ENCODE measurements at regions not wholly inside any gene's neighbourhood (a gene's known extent, or its start where the extent isn't known, plus 50 kb on each side); places are given as distances from the start of the nearest gene placed in this dataset.
"Not testable (repeated sequence)": the region's sequence is repeated elsewhere in the genome, so short reads cannot be mapped to it uniquely, and the experiment has no call there.

DNA sequence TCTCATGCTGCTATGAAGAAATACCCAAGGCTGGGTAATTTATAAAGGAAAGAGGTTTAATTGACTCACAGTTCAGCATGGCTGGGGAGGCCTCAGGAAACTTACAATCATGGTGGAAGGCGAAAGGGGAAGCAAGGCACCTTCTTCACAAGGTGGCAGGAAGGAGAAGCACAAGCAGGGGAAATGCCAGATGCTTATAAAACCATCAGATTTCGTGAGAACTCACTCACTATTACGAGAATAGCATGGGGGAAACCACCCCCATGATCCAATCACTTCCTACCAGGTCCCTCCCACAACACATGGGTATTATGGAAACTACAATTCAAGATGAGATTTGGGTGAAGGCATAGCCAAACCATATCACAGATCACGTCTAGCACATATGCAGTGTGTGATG, 61.8 kb upstream of the MARCKS start:
- not testable (repeated sequence) for H4K91ac ChIP-seq (ENCODE audit: low read length); DNase-seq

DNA sequence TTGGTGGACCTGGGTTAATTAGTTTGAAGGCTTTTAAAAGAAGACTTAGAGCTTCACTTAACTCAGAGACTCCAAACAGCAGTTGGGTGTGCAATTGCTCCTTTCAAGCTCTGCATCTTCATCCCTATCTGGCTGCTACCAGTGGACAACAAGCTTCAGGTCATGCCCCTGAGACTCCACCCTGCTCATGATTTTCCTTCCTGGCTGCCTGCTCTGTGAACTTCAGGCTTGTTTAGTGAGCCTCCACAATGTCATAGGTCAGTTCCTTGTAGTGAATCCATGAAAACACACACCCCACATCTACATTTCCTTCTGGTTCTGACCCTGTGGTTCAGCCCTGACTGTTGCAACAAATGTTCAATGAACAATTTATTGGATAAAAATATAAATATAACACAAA, 61.1 kb upstream of the MARCKS start:
- DNase-seq = no peak
- Histone ChIP-seq H2BK120ac (ENCODE audit: low read depth, low read length) (no peak overlapping the region), H3K4me2 (ENCODE audit: low read length, poor library complexity, severe bottlenecking) (no peak overlapping the region), H2BK5ac (ENCODE audit: low read depth, low read length, poor library complexity, severe bottlenecking) (no peak overlapping the region), H3K9ac (ENCODE audit: low read length) (no peak overlapping the region), H3K4me3 (ENCODE audit: insufficient read depth in 1 of 2, low read depth in 1 of 2, low read length in 2 of 2) (no peak overlapping the region), H3K18ac (ENCODE audit: low read depth in 1 of 2, low read length in 2 of 2) (no peak overlapping the region), H2BK15ac (ENCODE audit: low read depth, poor library complexity, severe bottlenecking) (no peak overlapping the region), H2AFZ (ENCODE audit: low read depth, low read length) (no peak overlapping the region), H4K8ac (ENCODE audit: low read length) (no peak overlapping the region), H3K27ac (ENCODE audit: low read length, poor library complexity, severe bottlenecking) (no peak overlapping the region), H2AK5ac (ENCODE audit: low read length, severe bottlenecking) (no peak overlapping the region), H3K27me3 (ENCODE audit: control insufficient read depth in 1 of 2, insufficient read depth in 1 of 2, low read length in 2 of 2) (no peaks in the 10 kb centered on the region), H3K36me3 (ENCODE audit: control insufficient read depth in 1 of 2, insufficient read depth in 2 of 2, low read depth in 1 of 2, low read length in 2 of 2) (no peaks in the 10 kb centered on the region), H3K4ac (ENCODE audit: low read depth in 1 of 2, low read length in 2 of 2) (no peak overlapping the region), H3K4me1 (ENCODE audit: control insufficient read depth, insufficient read depth, low read depth, low read length) (no peaks in the 10 kb centered on the region), H3K14ac (ENCODE audit: low read length in 2 of 2) (no peak overlapping the region), H2BK12ac (ENCODE audit: low read length in 2 of 2) (no peak overlapping the region), H4K91ac (ENCODE audit: low read length) (no peak overlapping the region), H3K23ac (ENCODE audit: low read length in 2 of 2) (no peak overlapping the region), H3K79me1 (replicated peaks; ENCODE audit: low read length, poor library complexity, severe bottlenecking) (no peaks in the 10 kb centered on the region), H3K9me3 (ENCODE audit: control insufficient read depth, low read length) (no peaks in the 10 kb centered on the region)

More for the DNA sequence above, 61.8 kb upstream of the MARCKS start:
- H3K4ac ChIP-seq (ENCODE audit: low read depth in 1 of 2, low read length in 2 of 2); H2BK120ac ChIP-seq (ENCODE audit: low read depth, low read length); H3K18ac ChIP-seq (ENCODE audit: low read depth in 1 of 2, low read length in 2 of 2); H4K8ac ChIP-seq (ENCODE audit: low read length); H3K27ac ChIP-seq (ENCODE audit: low read length, poor library complexity, severe bottlenecking); H3K4me2 ChIP-seq (ENCODE audit: low read length, poor library complexity, severe bottlenecking); H3K9ac ChIP-seq (ENCODE audit: low read length); H2AFZ ChIP-seq (ENCODE audit: low read depth, low read length); H3K14ac ChIP-seq (ENCODE audit: low read length in 2 of 2); H2BK15ac ChIP-seq (ENCODE audit: low read depth, poor library complexity, severe bottlenecking); H3K4me1 ChIP-seq (ENCODE audit: control insufficient read depth, insufficient read depth, low read depth, low read length); H3K27me3 ChIP-seq (ENCODE audit: control insufficient read depth in 1 of 2, insufficient read depth in 1 of 2, low read length in 2 of 2); H2BK5ac ChIP-seq (ENCODE audit: low read depth, low read length, poor library complexity, severe bottlenecking); H2BK12ac ChIP-seq (ENCODE audit: low read length in 2 of 2); H3K9me3 ChIP-seq (ENCODE audit: control insufficient read depth, low read length); H3K79me1 ChIP-seq (replicated peaks; ENCODE audit: low read length, poor library complexity, severe bottlenecking); H2AK5ac ChIP-seq (ENCODE audit: low read length, severe bottlenecking); H3K36me3 ChIP-seq (ENCODE audit: control insufficient read depth in 1 of 2, insufficient read depth in 2 of 2, low read depth in 1 of 2, low read length in 2 of 2); H3K23ac ChIP-seq (ENCODE audit: low read length in 2 of 2); H3K4me3 ChIP-seq (ENCODE audit: insufficient read depth in 1 of 2, low read depth in 1 of 2, low read length in 2 of 2): not testable (repeated sequence)
- WGBS = 96% methylated on average over 2 of the region's 4 CpGs

DNA sequence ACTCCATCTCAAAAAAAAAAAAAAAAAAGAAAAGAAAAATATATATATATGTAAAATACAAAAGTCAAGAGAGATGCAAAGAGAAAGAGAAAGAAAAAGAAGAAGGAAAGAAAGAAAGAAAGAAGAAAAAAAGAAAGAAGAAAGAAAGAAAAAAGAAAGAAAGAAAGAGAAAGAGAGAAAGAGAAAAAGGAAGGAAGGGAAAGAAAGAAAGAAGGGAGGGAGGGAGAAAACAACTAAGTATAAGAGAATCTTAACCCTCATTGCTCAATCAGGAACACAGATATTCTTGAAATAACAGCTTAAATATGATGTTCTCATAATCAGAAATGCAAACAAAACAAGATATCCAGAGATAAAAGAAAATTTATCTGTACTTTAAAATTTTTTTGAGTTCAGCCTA, 54.4 kb upstream of the MARCKS start:
- Histone ChIP-seq H4K8ac (ENCODE audit: low read length) (no peak overlapping the region), H3K4me1 (ENCODE audit: control insufficient read depth, insufficient read depth, low read depth, low read length) (no peaks in the 10 kb centered on the region), H3K18ac (ENCODE audit: low read depth in 1 of 2, low read length in 2 of 2) (no peak overlapping the region), H3K79me1 (replicated peaks; ENCODE audit: low read length, poor library complexity, severe bottlenecking) (no peaks in the 10 kb centered on the region), H3K9me3 (ENCODE audit: control insufficient read depth, low read length) (no peaks in the 10 kb centered on the region), H3K4ac (ENCODE audit: low read depth in 1 of 2, low read length in 2 of 2) (no peak overlapping the region), H3K27me3 (ENCODE audit: control insufficient read depth in 1 of 2, insufficient read depth in 1 of 2, low read length in 2 of 2) (no peaks in the 10 kb centered on the region), H2BK12ac (ENCODE audit: low read length in 2 of 2) (no peak overlapping the region), H3K36me3 (ENCODE audit: control insufficient read depth in 1 of 2, insufficient read depth in 2 of 2, low read depth in 1 of 2, low read length in 2 of 2) (no peaks in the 10 kb centered on the region), H2AK5ac (ENCODE audit: low read length, severe bottlenecking) (no peak overlapping the region), H3K27ac (ENCODE audit: low read length, poor library complexity, severe bottlenecking) (no peak overlapping the region), H3K4me2 (ENCODE audit: low read length, poor library complexity, severe bottlenecking) (no peak overlapping the region), H3K4me3 (ENCODE audit: insufficient read depth in 1 of 2, low read depth in 1 of 2, low read length in 2 of 2) (no peak overlapping the region), H2AFZ (ENCODE audit: low read depth, low read length) (no peak overlapping the region), H3K23ac (ENCODE audit: low read length in 2 of 2) (no peak overlapping the region), H2BK15ac (ENCODE audit: low read depth, poor library complexity, severe bottlenecking) (no peak overlapping the region), H2BK120ac (ENCODE audit: low read depth, low read length) (no peak overlapping the region), H2BK5ac (ENCODE audit: low read depth, low read length, poor library complexity, severe bottlenecking) (no peak overlapping the region), H3K14ac (ENCODE audit: low read length in 2 of 2) (no peak overlapping the region), H4K91ac (ENCODE audit: low read length) (no peak overlapping the region), H3K9ac (ENCODE audit: low read length) (no peak overlapping the region)
- no peak for DNase-seq

DNA sequence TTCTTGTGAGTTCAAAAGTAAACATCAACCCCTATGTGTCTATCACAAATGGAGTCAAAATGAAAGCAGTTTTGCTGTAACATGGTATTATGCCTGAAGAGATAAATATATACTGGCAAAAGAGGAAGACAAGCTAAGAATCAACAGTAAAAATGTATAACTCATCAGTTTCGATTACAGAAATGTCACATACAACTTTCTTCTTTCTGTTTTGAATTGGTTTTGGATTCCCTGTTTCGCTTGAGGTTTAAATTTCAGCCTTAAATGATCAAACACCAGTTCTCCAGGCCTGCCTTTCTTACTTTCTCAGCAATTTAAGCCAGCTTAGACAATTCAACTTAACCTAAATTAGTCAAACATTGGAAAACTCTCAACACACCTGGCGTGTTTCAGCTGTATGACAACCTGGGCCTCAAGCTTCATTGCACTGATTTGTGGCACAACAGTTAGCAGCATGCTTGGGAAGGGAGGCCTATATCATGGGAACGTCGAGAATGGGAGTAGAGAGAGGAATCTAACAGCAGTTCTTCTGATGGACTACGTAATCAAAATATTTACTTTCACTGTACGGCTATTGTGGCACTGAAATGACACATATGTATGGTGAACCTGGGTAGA, 51.9 kb upstream of the MARCKS start:
- DNase-seq = no peak
- Histone ChIP-seq H3K9ac (ENCODE audit: low read length) (no peak overlapping the region), H3K27me3 (ENCODE audit: control insufficient read depth in 1 of 2, insufficient read depth in 1 of 2, low read length in 2 of 2) (no peaks in the 10 kb centered on the region), H2AK5ac (ENCODE audit: low read length, severe bottlenecking) (no peak overlapping the region), H3K9me3 (ENCODE audit: control insufficient read depth, low read length) (no peaks in the 10 kb centered on the region), H4K91ac (ENCODE audit: low read length) (no peak overlapping the region), H2BK15ac (ENCODE audit: low read depth, poor library complexity, severe bottlenecking) (no peak overlapping the region), H3K4me1 (ENCODE audit: control insufficient read depth, insufficient read depth, low read depth, low read length) (no peaks in the 10 kb centered on the region), H2BK12ac (ENCODE audit: low read length in 2 of 2) (no peak overlapping the region), H3K4me3 (ENCODE audit: insufficient read depth in 1 of 2, low read depth in 1 of 2, low read length in 2 of 2) (no peak overlapping the region), H2BK120ac (ENCODE audit: low read depth, low read length) (no peak overlapping the region), H2BK5ac (ENCODE audit: low read depth, low read length, poor library complexity, severe bottlenecking) (no peak overlapping the region), H3K4me2 (ENCODE audit: low read length, poor library complexity, severe bottlenecking) (no peak overlapping the region), H3K27ac (ENCODE audit: low read length, poor library complexity, severe bottlenecking) (no peak overlapping the region), H3K18ac (ENCODE audit: low read depth in 1 of 2, low read length in 2 of 2) (no peak overlapping the region), H4K8ac (ENCODE audit: low read length) (no peak overlapping the region), H3K23ac (ENCODE audit: low read length in 2 of 2) (no peak overlapping the region), H3K14ac (ENCODE audit: low read length in 2 of 2) (no peak overlapping the region), H2AFZ (ENCODE audit: low read depth, low read length) (no peak overlapping the region), H3K4ac (ENCODE audit: low read depth in 1 of 2, low read length in 2 of 2) (no peak overlapping the region), H3K36me3 (ENCODE audit: control insufficient read depth in 1 of 2, insufficient read depth in 2 of 2, low read depth in 1 of 2, low read length in 2 of 2) (no peaks in the 10 kb centered on the region), H3K79me1 (replicated peaks; ENCODE audit: low read length, poor library complexity, severe bottlenecking) (no peaks in the 10 kb centered on the region)
- 96% methylated on average over 7 of the region's 7 CpGs for WGBS

All from mesenchymal stem cell (in vitro differentiated cells and primary cell).